H9 (cell line): ENCODE measurements at regions not wholly inside any gene's neighbourhood (a gene's known extent, or its start where the extent isn't known, plus 50 kb on each side); places are given as distances from the start of the nearest gene placed in this dataset.

ENCODE experiments used
- DNase-seq: peaks from one replicate; pipeline ENCODE4 v3.0.0-alpha.2; 2017
- H2AFZ ChIP-seq: one replicate; pipeline ENCODE4 v1.6.1; 2013; ENCODE audit warnings: mild to moderate bottlenecking, low read length, control low read depth, moderate library complexity
- H2AK5ac ChIP-seq: 2 replicates; pipeline ENCODE4 v1.6.1; 2013; ENCODE audit warnings: low read length, control low read depth, mixed read lengths; ENCODE audit not compliant: insufficient read length
- H2BK120ac ChIP-seq: one replicate; pipeline ENCODE4 v1.6.1; 2013; ENCODE audit warnings: low read depth, mild to moderate bottlenecking, low read length, control low read depth, inconsistent platforms; ENCODE audit not compliant: poor library complexity, severe bottlenecking
- H2BK12ac ChIP-seq: 2 replicates; pipeline ENCODE4 v1.6.1; 2013; ENCODE audit warnings: low read length, control low read depth, mixed read lengths, low read depth; ENCODE audit not compliant: insufficient read length
- H2BK15ac ChIP-seq: 2 replicates; pipeline ENCODE4 v1.6.1; 2013; ENCODE audit warnings: low read depth, low read length, control low read depth
- H2BK20ac ChIP-seq: one replicate; pipeline ENCODE4 v1.6.1; 2013; ENCODE audit warnings: low read depth, mild to moderate bottlenecking, low read length, control low read depth, inconsistent platforms; ENCODE audit not compliant: poor library complexity, severe bottlenecking
- H2BK5ac ChIP-seq: 2 replicates; pipeline ENCODE4 v1.6.1; 2013; ENCODE audit warnings: low read length, control low read depth, mixed read lengths; ENCODE audit not compliant: insufficient read length
- H3K14ac ChIP-seq: 2 replicates; pipeline ENCODE4 v1.6.1; 2013; ENCODE audit warnings: low read length, control low read depth; ENCODE audit not compliant: insufficient read depth
- H3K18ac ChIP-seq: 2 replicates; pipeline ENCODE4 v1.6.1; 2013; ENCODE audit warnings: low read depth, mild to moderate bottlenecking, mixed read lengths, low read length, control low read depth; ENCODE audit not compliant: insufficient read length
- H3K23ac ChIP-seq: 2 replicates; pipeline ENCODE4 v1.6.1; 2013; ENCODE audit warnings: low read length, control low read depth, mixed read lengths, low read depth; ENCODE audit not compliant: insufficient read length
- H3K23me2 ChIP-seq: 2 replicates; pipeline ENCODE4 v1.6.1; 2013; ENCODE audit warnings: low read depth, mild to moderate bottlenecking, mixed read lengths, low read length, control low read depth; ENCODE audit not compliant: insufficient read length, poor library complexity, severe bottlenecking
- H3K27ac ChIP-seq: 2 replicates; pipeline ENCODE4 v1.5.1; 2013; ENCODE audit warnings: low read length, control low read depth, mixed read lengths, low read depth; ENCODE audit not compliant: insufficient read length
- H3K27me3 ChIP-seq: 2 replicates; pipeline ENCODE4 v1.6.1; 2013; ENCODE audit warnings: low read length, control low read depth, inconsistent platforms; ENCODE audit not compliant: insufficient read depth
- H3K4ac ChIP-seq: 2 replicates; pipeline ENCODE4 v1.6.1; 2013; ENCODE audit warnings: low read depth, mild to moderate bottlenecking, control low read depth, inconsistent platforms, low read length, moderate library complexity
- H3K4me1 ChIP-seq: 2 replicates; pipeline ENCODE4 v1.6.1; 2013; ENCODE audit warnings: low read length, control low read depth, inconsistent platforms; ENCODE audit not compliant: insufficient read depth
- H3K4me2 ChIP-seq: 2 replicates; pipeline ENCODE4 v1.6.1; 2013; ENCODE audit warnings: low read length, control low read depth, mixed read lengths; ENCODE audit not compliant: insufficient read length, insufficient read depth
- H3K56ac ChIP-seq: 2 replicates; pipeline ENCODE4 v1.6.1; 2013; ENCODE audit warnings: low read depth, mild to moderate bottlenecking, mixed read lengths, low read length, control low read depth; ENCODE audit not compliant: insufficient read length
- H3K79me1 ChIP-seq: 2 replicates; pipeline ENCODE4 v1.6.1; 2013; ENCODE audit warnings: low read depth, mild to moderate bottlenecking, moderate library complexity, low read length, control low read depth, inconsistent platforms; ENCODE audit not compliant: insufficient read depth, poor library complexity, severe bottlenecking
- H3K79me2 ChIP-seq: 2 replicates; pipeline ENCODE4 v1.6.1; 2013; ENCODE audit warnings: low read length, control low read depth, inconsistent platforms; ENCODE audit not compliant: insufficient read depth
- H3K9ac ChIP-seq: 2 replicates; pipeline ENCODE4 v1.6.1; 2013; ENCODE audit warnings: low read length, control low read depth, mixed read lengths; ENCODE audit not compliant: insufficient read length; ENCODE audit errors: extremely low read depth
- H3K9me3 ChIP-seq: one replicate; pipeline ENCODE4 v1.6.1; 2013; ENCODE audit warnings: low read depth, low read length, inconsistent platforms; ENCODE audit not compliant: control insufficient read depth
- H3T11ph ChIP-seq: one replicate; pipeline ENCODE4 v1.6.1; 2013; ENCODE audit warnings: mild to moderate bottlenecking, low read length, control low read depth, inconsistent platforms
- H4K20me1 ChIP-seq: one replicate; pipeline ENCODE4 v1.6.1; 2013; ENCODE audit not compliant: control insufficient read depth, insufficient read length, insufficient read depth
- H4K5ac ChIP-seq: 2 replicates; pipeline ENCODE4 v1.6.1; 2013; ENCODE audit warnings: low read depth, mild to moderate bottlenecking, mixed read lengths, low read length, control low read depth; ENCODE audit not compliant: insufficient read length
- H4K8ac ChIP-seq: replicated peaks from 2 replicates; pipeline ENCODE4 v1.6.1; 2013; ENCODE audit warnings: low read length, control low read depth, mixed read lengths, low read depth; ENCODE audit not compliant: insufficient read length
- H4K91ac ChIP-seq: 2 replicates; pipeline ENCODE4 v1.6.1; 2013; ENCODE audit warnings: low read depth, mild to moderate bottlenecking, moderate library complexity, mixed read lengths, low read length, control low read depth; ENCODE audit not compliant: insufficient read length
- H3K27ac Mint-ChIP-seq, 3 experiments: 2 replicates in 2 of 3; 3 replicates in 1 of 3; pipeline ENCODE4 v1.8.0; 2020 to 2021; ENCODE audit warnings: mixed read lengths in 3 of 3, mild to moderate bottlenecking in 1 of 3, moderate library complexity in 1 of 3
- H3K27me3 Mint-ChIP-seq: 2 replicates; pipeline ENCODE4 v1.8.0; 2021; ENCODE audit warnings: low read depth, mild to moderate bottlenecking, moderate library complexity, mixed read lengths
- H3K36me3 Mint-ChIP-seq, 3 experiments: 2 replicates in 2 of 3; 3 replicates in 1 of 3; pipeline ENCODE4 v1.8.0; 2020 to 2021; ENCODE audit warnings: low read depth in 3 of 3, mixed read lengths in 3 of 3; ENCODE audit not compliant: insufficient read depth in 1 of 3
- H3K4me1 Mint-ChIP-seq, 2 experiments: 2 replicates each; pipeline ENCODE4 v1.8.0; 2020; ENCODE audit warnings: mixed read lengths in 2 of 2
- H3K4me3 Mint-ChIP-seq, 2 experiments: 2 replicates in 1 of 2; 3 replicates in 1 of 2; pipeline ENCODE4 v1.8.0; 2020 to 2021; ENCODE audit warnings: mild to moderate bottlenecking in 2 of 2, mixed read lengths in 2 of 2, moderate library complexity in 1 of 2
- H3K9me3 Mint-ChIP-seq, 2 experiments: 2 replicates in 1 of 2; 3 replicates in 1 of 2; pipeline ENCODE4 v1.8.0; 2020; ENCODE audit warnings: mild to moderate bottlenecking in 2 of 2, mixed read lengths in 2 of 2, moderate library complexity in 1 of 2
- CTCF ChIP-seq: fragments of 200-600 bp; sonication (generic); conservative IDR thresholded peaks from 3 replicates; pipeline ENCODE4 v1.8.0; 2021; ENCODE audit warnings: antibody characterized with exemption, mild to moderate bottlenecking
- WGBS: extraction: QIAGEN DNeasy Blood & Tissue Kit; methylation state at CpG from one replicate; pipeline ENCODE4 v1.1.7; 2013; ENCODE audit warnings: missing lambda C conversion rate, low lambda C conversion rate, mixed read lengths; ENCODE audit not compliant: insufficient read length; ENCODE audit errors: extremely low coverage; 5-methylcytosine and 5-hydroxymethylcytosine counted together

- H3K18ac ChIP-seq = no peak overlapping the region
- H3K9me3 ChIP-seq = peaks cover 55% of the 10 kb centered on the region
- no peak for DNase-seq
- no peak overlapping the region for H3K9ac ChIP-seq
- H3K4ac ChIP-seq = no peak overlapping the region
- H3K79me2 ChIP-seq = no peaks in the 10 kb centered on the region
- H3K79me1 ChIP-seq = no peaks in the 10 kb centered on the region
- Mint-ChIP-seq H3K27me3 (no peaks in the 10 kb centered on the region), H3K27ac (no peak overlapping the region), H3K4me3 (no peak overlapping the region), H3K36me3 (peaks cover 0 to 4% (median 0%) of the 10 kb centered on the region in 3 experiments; a peak in 2 of 7 replicates), H3K4me1 (no peaks in the 10 kb centered on the region), H3K9me3 (peaks cover 37% of the 10 kb centered on the region in 2 experiments)
- H3K4me2 ChIP-seq = no peak overlapping the region
- H2BK120ac ChIP-seq = no peak overlapping the region
- no peak overlapping the region for H2BK15ac ChIP-seq
- no peak overlapping the region for H2AFZ ChIP-seq
- no peaks in the 10 kb centered on the region for H3K4me1 ChIP-seq
- no CpG with 5 or more reads among the region's 7 CpGs for WGBS
- no peak overlapping the region for H3T11ph ChIP-seq
- no peak overlapping the region for H3K14ac ChIP-seq
- no peak overlapping the region for H4K8ac ChIP-seq
- H3K27me3 ChIP-seq = no peaks in the 10 kb centered on the region
- no peak overlapping the region for H2BK12ac ChIP-seq
- TF ChIP-seq CTCF = no peak
- no peak overlapping the region for H2BK20ac ChIP-seq
- H2AK5ac ChIP-seq = no peak overlapping the region
- no peak overlapping the region for H3K27ac ChIP-seq
- H3K23ac ChIP-seq = no peak overlapping the region
- no peak overlapping the region for H4K5ac ChIP-seq
- H4K20me1 ChIP-seq = no peaks in the 10 kb centered on the region
- H3K23me2 ChIP-seq = no peaks in the 10 kb centered on the region
- H3K56ac ChIP-seq = no peak overlapping the region
- no peak overlapping the region for H4K91ac ChIP-seq
- H2BK5ac ChIP-seq = no peak overlapping the region
Observed at GRCh38 chrX:121106484-121107235, 59.2 kb downstream of the GLUD2 start.
